H9 (cell line): ENCODE measurements at regions not wholly inside any gene's neighbourhood (a gene's known extent, or its start where the extent isn't known, plus 50 kb on each side); places are given as distances from the start of the nearest gene placed in this dataset.

Experiments used
- DNase-seq: peaks from one replicate; pipeline ENCODE4 v3.0.0-alpha.2; 2017
- H2AFZ ChIP-seq: one replicate; pipeline ENCODE4 v1.6.1; 2013; ENCODE audit warnings: mild to moderate bottlenecking, low read length, control low read depth, moderate library complexity
- H2AK5ac ChIP-seq: 2 replicates; pipeline ENCODE4 v1.6.1; 2013; ENCODE audit warnings: low read length, control low read depth, mixed read lengths; ENCODE audit not compliant: insufficient read length
- H2BK120ac ChIP-seq: one replicate; pipeline ENCODE4 v1.6.1; 2013; ENCODE audit warnings: low read depth, mild to moderate bottlenecking, low read length, control low read depth, inconsistent platforms; ENCODE audit not compliant: poor library complexity, severe bottlenecking
- H2BK12ac ChIP-seq: 2 replicates; pipeline ENCODE4 v1.6.1; 2013; ENCODE audit warnings: low read length, control low read depth, mixed read lengths, low read depth; ENCODE audit not compliant: insufficient read length
- H2BK15ac ChIP-seq: 2 replicates; pipeline ENCODE4 v1.6.1; 2013; ENCODE audit warnings: low read depth, low read length, control low read depth
- H2BK20ac ChIP-seq: one replicate; pipeline ENCODE4 v1.6.1; 2013; ENCODE audit warnings: low read depth, mild to moderate bottlenecking, low read length, control low read depth, inconsistent platforms; ENCODE audit not compliant: poor library complexity, severe bottlenecking
- H2BK5ac ChIP-seq: 2 replicates; pipeline ENCODE4 v1.6.1; 2013; ENCODE audit warnings: low read length, control low read depth, mixed read lengths; ENCODE audit not compliant: insufficient read length
- H3K14ac ChIP-seq: 2 replicates; pipeline ENCODE4 v1.6.1; 2013; ENCODE audit warnings: low read length, control low read depth; ENCODE audit not compliant: insufficient read depth
- H3K18ac ChIP-seq: 2 replicates; pipeline ENCODE4 v1.6.1; 2013; ENCODE audit warnings: low read depth, mild to moderate bottlenecking, mixed read lengths, low read length, control low read depth; ENCODE audit not compliant: insufficient read length
- H3K23ac ChIP-seq: 2 replicates; pipeline ENCODE4 v1.6.1; 2013; ENCODE audit warnings: low read length, control low read depth, mixed read lengths, low read depth; ENCODE audit not compliant: insufficient read length
- H3K23me2 ChIP-seq: 2 replicates; pipeline ENCODE4 v1.6.1; 2013; ENCODE audit warnings: low read depth, mild to moderate bottlenecking, mixed read lengths, low read length, control low read depth; ENCODE audit not compliant: insufficient read length, poor library complexity, severe bottlenecking
- H3K27ac ChIP-seq: 2 replicates; pipeline ENCODE4 v1.5.1; 2013; ENCODE audit warnings: low read length, control low read depth, mixed read lengths, low read depth; ENCODE audit not compliant: insufficient read length
- H3K27me3 ChIP-seq: 2 replicates; pipeline ENCODE4 v1.6.1; 2013; ENCODE audit warnings: low read length, control low read depth, inconsistent platforms; ENCODE audit not compliant: insufficient read depth
- H3K4ac ChIP-seq: 2 replicates; pipeline ENCODE4 v1.6.1; 2013; ENCODE audit warnings: low read depth, mild to moderate bottlenecking, control low read depth, inconsistent platforms, low read length, moderate library complexity
- H3K4me1 ChIP-seq: 2 replicates; pipeline ENCODE4 v1.6.1; 2013; ENCODE audit warnings: low read length, control low read depth, inconsistent platforms; ENCODE audit not compliant: insufficient read depth
- H3K4me2 ChIP-seq: 2 replicates; pipeline ENCODE4 v1.6.1; 2013; ENCODE audit warnings: low read length, control low read depth, mixed read lengths; ENCODE audit not compliant: insufficient read length, insufficient read depth
- H3K56ac ChIP-seq: 2 replicates; pipeline ENCODE4 v1.6.1; 2013; ENCODE audit warnings: low read depth, mild to moderate bottlenecking, mixed read lengths, low read length, control low read depth; ENCODE audit not compliant: insufficient read length
- H3K79me1 ChIP-seq: 2 replicates; pipeline ENCODE4 v1.6.1; 2013; ENCODE audit warnings: low read depth, mild to moderate bottlenecking, moderate library complexity, low read length, control low read depth, inconsistent platforms; ENCODE audit not compliant: insufficient read depth, poor library complexity, severe bottlenecking
- H3K79me2 ChIP-seq: 2 replicates; pipeline ENCODE4 v1.6.1; 2013; ENCODE audit warnings: low read length, control low read depth, inconsistent platforms; ENCODE audit not compliant: insufficient read depth
- H3K9ac ChIP-seq: 2 replicates; pipeline ENCODE4 v1.6.1; 2013; ENCODE audit warnings: low read length, control low read depth, mixed read lengths; ENCODE audit not compliant: insufficient read length; ENCODE audit errors: extremely low read depth
- H3K9me3 ChIP-seq: one replicate; pipeline ENCODE4 v1.6.1; 2013; ENCODE audit warnings: low read depth, low read length, inconsistent platforms; ENCODE audit not compliant: control insufficient read depth
- H3T11ph ChIP-seq: one replicate; pipeline ENCODE4 v1.6.1; 2013; ENCODE audit warnings: mild to moderate bottlenecking, low read length, control low read depth, inconsistent platforms
- H4K20me1 ChIP-seq: one replicate; pipeline ENCODE4 v1.6.1; 2013; ENCODE audit not compliant: control insufficient read depth, insufficient read length, insufficient read depth
- H4K5ac ChIP-seq: 2 replicates; pipeline ENCODE4 v1.6.1; 2013; ENCODE audit warnings: low read depth, mild to moderate bottlenecking, mixed read lengths, low read length, control low read depth; ENCODE audit not compliant: insufficient read length
- H4K8ac ChIP-seq: replicated peaks from 2 replicates; pipeline ENCODE4 v1.6.1; 2013; ENCODE audit warnings: low read length, control low read depth, mixed read lengths, low read depth; ENCODE audit not compliant: insufficient read length
- H4K91ac ChIP-seq: 2 replicates; pipeline ENCODE4 v1.6.1; 2013; ENCODE audit warnings: low read depth, mild to moderate bottlenecking, moderate library complexity, mixed read lengths, low read length, control low read depth; ENCODE audit not compliant: insufficient read length
- H3K27ac Mint-ChIP-seq, 3 experiments: 2 replicates in 2 of 3; 3 replicates in 1 of 3; pipeline ENCODE4 v1.8.0; 2020 to 2021; ENCODE audit warnings: mixed read lengths in 3 of 3, mild to moderate bottlenecking in 1 of 3, moderate library complexity in 1 of 3
- H3K27me3 Mint-ChIP-seq: 2 replicates; pipeline ENCODE4 v1.8.0; 2021; ENCODE audit warnings: low read depth, mild to moderate bottlenecking, moderate library complexity, mixed read lengths
- H3K36me3 Mint-ChIP-seq, 3 experiments: 2 replicates in 2 of 3; 3 replicates in 1 of 3; pipeline ENCODE4 v1.8.0; 2020 to 2021; ENCODE audit warnings: low read depth in 3 of 3, mixed read lengths in 3 of 3; ENCODE audit not compliant: insufficient read depth in 1 of 3
- H3K4me1 Mint-ChIP-seq, 2 experiments: 2 replicates each; pipeline ENCODE4 v1.8.0; 2020; ENCODE audit warnings: mixed read lengths in 2 of 2
- H3K4me3 Mint-ChIP-seq, 2 experiments: 2 replicates in 1 of 2; 3 replicates in 1 of 2; pipeline ENCODE4 v1.8.0; 2020 to 2021; ENCODE audit warnings: mild to moderate bottlenecking in 2 of 2, mixed read lengths in 2 of 2, moderate library complexity in 1 of 2
- H3K9me3 Mint-ChIP-seq, 2 experiments: 2 replicates in 1 of 2; 3 replicates in 1 of 2; pipeline ENCODE4 v1.8.0; 2020; ENCODE audit warnings: mild to moderate bottlenecking in 2 of 2, mixed read lengths in 2 of 2, moderate library complexity in 1 of 2
- WGBS: extraction: QIAGEN DNeasy Blood & Tissue Kit; methylation state at CpG from one replicate; pipeline ENCODE4 v1.1.7; 2013; ENCODE audit warnings: missing lambda C conversion rate, low lambda C conversion rate, mixed read lengths; ENCODE audit not compliant: insufficient read length; ENCODE audit errors: extremely low coverage; 5-methylcytosine and 5-hydroxymethylcytosine counted together
- TF ChIP-seq, protein P1 (sequence below): fragments of 200-600 bp; sonication (generic); conservative IDR thresholded peaks from 3 replicates; pipeline ENCODE4 v1.8.0; 2021; ENCODE audit warnings: antibody characterized with exemption, mild to moderate bottlenecking

DNA sequence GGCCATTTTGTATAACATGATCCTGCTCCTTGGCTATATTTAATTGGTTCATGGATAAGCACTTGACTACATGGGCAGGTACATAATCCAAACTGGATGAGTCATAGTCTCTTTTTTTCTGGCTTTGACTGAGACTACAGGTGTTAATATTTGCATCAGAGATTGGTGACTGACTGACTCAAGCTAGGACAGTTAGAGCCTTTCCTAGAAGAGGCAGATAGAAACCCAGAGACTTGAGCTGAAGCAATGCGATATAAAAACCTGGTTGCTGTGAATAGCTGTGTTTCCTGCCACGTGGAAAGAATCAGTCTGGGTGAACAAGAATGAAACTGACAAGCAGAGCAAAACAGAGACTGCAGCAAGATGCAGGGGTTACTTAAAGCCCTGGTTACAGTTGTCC, 81.0 kb downstream of the SAMD9 start:
- H3K4ac ChIP-seq: no peak overlapping the region
- peaks cover 18% of the 10 kb centered on the region; the same call in 1 of the 2 replicates for H3K27me3 Mint-ChIP-seq
- no peak overlapping the region for H2AK5ac ChIP-seq
- no peaks in the 10 kb centered on the region for H3K27me3 ChIP-seq
- peaks cover 12 to 15% of the 10 kb centered on the region in 2 experiments for H3K4me1 Mint-ChIP-seq
- no peak overlapping the region for H4K5ac ChIP-seq
- H2AFZ ChIP-seq: no peak overlapping the region
- no peak overlapping the region for H3K4me2 ChIP-seq
- H3K36me3 Mint-ChIP-seq: peaks cover 0 to 2% (median 0%) of the 10 kb centered on the region in 3 experiments; a peak in 1 of 7 replicates
- H3K23me2 ChIP-seq: no peaks in the 10 kb centered on the region
- no peak overlapping the region for H2BK20ac ChIP-seq
- H4K20me1 ChIP-seq: no peaks in the 10 kb centered on the region
- DNase-seq: no peak
- H2BK5ac ChIP-seq: no peak overlapping the region
- H3K9me3 ChIP-seq: no peaks in the 10 kb centered on the region
- H3K4me1 ChIP-seq: no peaks in the 10 kb centered on the region; the same call in 1 of the 2 replicates
- H3K18ac ChIP-seq: no peak overlapping the region
- H3K9me3 Mint-ChIP-seq: peaks cover 0 to 10% of the 10 kb centered on the region in 2 experiments; a peak in 3 of 5 replicates
- H3K27ac Mint-ChIP-seq: no peak overlapping the region
- H3K9ac ChIP-seq: no peak overlapping the region
- H4K91ac ChIP-seq: no peak overlapping the region
- H3K79me2 ChIP-seq: no peaks in the 10 kb centered on the region
- no peaks in the 10 kb centered on the region for H3K79me1 ChIP-seq
- no peak overlapping the region for H3T11ph ChIP-seq
- WGBS: no CpG with 5 or more reads among the region's 2 CpGs
- H3K23ac ChIP-seq: no peak overlapping the region
- no peak overlapping the region for H3K4me3 Mint-ChIP-seq
- no peak overlapping the region for H2BK12ac ChIP-seq
- H3K56ac ChIP-seq: no peak overlapping the region
- H3K27ac ChIP-seq: no peak overlapping the region
- H2BK120ac ChIP-seq: no peak overlapping the region
- TF ChIP-seq, protein P1, sequence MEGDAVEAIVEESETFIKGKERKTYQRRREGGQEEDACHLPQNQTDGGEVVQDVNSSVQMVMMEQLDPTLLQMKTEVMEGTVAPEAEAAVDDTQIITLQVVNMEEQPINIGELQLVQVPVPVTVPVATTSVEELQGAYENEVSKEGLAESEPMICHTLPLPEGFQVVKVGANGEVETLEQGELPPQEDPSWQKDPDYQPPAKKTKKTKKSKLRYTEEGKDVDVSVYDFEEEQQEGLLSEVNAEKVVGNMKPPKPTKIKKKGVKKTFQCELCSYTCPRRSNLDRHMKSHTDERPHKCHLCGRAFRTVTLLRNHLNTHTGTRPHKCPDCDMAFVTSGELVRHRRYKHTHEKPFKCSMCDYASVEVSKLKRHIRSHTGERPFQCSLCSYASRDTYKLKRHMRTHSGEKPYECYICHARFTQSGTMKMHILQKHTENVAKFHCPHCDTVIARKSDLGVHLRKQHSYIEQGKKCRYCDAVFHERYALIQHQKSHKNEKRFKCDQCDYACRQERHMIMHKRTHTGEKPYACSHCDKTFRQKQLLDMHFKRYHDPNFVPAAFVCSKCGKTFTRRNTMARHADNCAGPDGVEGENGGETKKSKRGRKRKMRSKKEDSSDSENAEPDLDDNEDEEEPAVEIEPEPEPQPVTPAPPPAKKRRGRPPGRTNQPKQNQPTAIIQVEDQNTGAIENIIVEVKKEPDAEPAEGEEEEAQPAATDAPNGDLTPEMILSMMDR: no peak
- no peak overlapping the region for H2BK15ac ChIP-seq
- no peak overlapping the region for H4K8ac ChIP-seq
- H3K14ac ChIP-seq: no peak overlapping the region
